CD14-positive monocyte (primary cell): ENCODE measurements at regions not wholly inside any gene's neighbourhood (a gene's known extent, or its start where the extent isn't known, plus 50 kb on each side); places are given as distances from the start of the nearest gene placed in this dataset.

Source experiments
- DNase-seq, 3 donors: peaks; one replicate each; pipeline ENCODE4 v3.0.0-alpha.2; 2011 to 2022
- H2AFZ ChIP-seq: 2 replicates; pipeline ENCODE4 v1.6.0; 2012; ENCODE audit warnings: mild to moderate bottlenecking, low read depth, low read length, inconsistent platforms; ENCODE audit not compliant: insufficient read depth, poor library complexity, severe bottlenecking
- H3K27ac ChIP-seq, 2 donors: 1 replicate in 1 of 2; 2 replicates in 1 of 2; pipeline ENCODE4 v1.5.1; 2012 to 2013; ENCODE audit warnings: low read length in 2 of 2, control low read depth in 1 of 2, inconsistent platforms in 1 of 2, low read depth in 1 of 2, mild to moderate bottlenecking in 1 of 2
- H3K27me3 ChIP-seq, 2 donors: one replicate each; pipeline versions ENCODE4 v1.6.0 to v1.6.1; 2011 to 2013; ENCODE audit warnings: low read length in 2 of 2; ENCODE audit not compliant: control insufficient read depth in 2 of 2, insufficient read depth in 2 of 2
- H3K36me3 ChIP-seq, 2 donors: replicated peaks in 1 of 2; 1 replicate in 1 of 2; 2 replicates in 1 of 2; pipeline versions ENCODE4 v1.5.1 to v1.6.1; 2012 to 2013; ENCODE audit warnings: low read length in 2 of 2, control low read depth in 1 of 2, inconsistent platforms in 1 of 2, mild to moderate bottlenecking in 1 of 2; ENCODE audit not compliant: insufficient read depth in 2 of 2, control insufficient read depth in 1 of 2
- H3K4me1 ChIP-seq, 2 donors: 1 replicate in 1 of 2; 2 replicates in 1 of 2; pipeline versions ENCODE4 v1.5.1 to v1.6.1; 2012 to 2013; ENCODE audit warnings: low read length in 2 of 2, control low read depth in 1 of 2, inconsistent platforms in 1 of 2, mild to moderate bottlenecking in 1 of 2, moderate library complexity in 1 of 2; ENCODE audit not compliant: insufficient read depth in 2 of 2, control insufficient read depth in 1 of 2
- H3K4me2 ChIP-seq: replicated peaks from 2 replicates; pipeline ENCODE3; 2012; ENCODE audit warnings: low read length, moderate library complexity, mild to moderate bottlenecking; ENCODE audit not compliant: poor library complexity, severe bottlenecking; ENCODE audit errors: extremely low read depth
- H3K4me3 ChIP-seq, 3 experiments: fragments of 200-600 bp in 1 of 3; sonication (generic) in 1 of 3; replicated peaks in 1 of 3; 1 replicate in 2 of 3; 2 replicates in 1 of 3; pipeline ENCODE4 v1.5.1; 2011 to 2013; ENCODE audit warnings: low read length in 3 of 3, mild to moderate bottlenecking in 3 of 3, control low read depth in 2 of 3, low read depth in 2 of 3, inconsistent platforms in 1 of 3, moderate library complexity in 1 of 3
- H3K79me2 ChIP-seq: 2 replicates; pipeline ENCODE4 v1.6.0; 2012; ENCODE audit warnings: mild to moderate bottlenecking, control low read depth, inconsistent platforms, low read length, moderate library complexity; ENCODE audit not compliant: insufficient read depth
- H3K9ac ChIP-seq: 2 replicates; pipeline ENCODE4 v1.6.0; 2017; ENCODE audit warnings: low read length, mild to moderate bottlenecking; ENCODE audit not compliant: insufficient read depth, poor library complexity, severe bottlenecking
- H3K9me3 ChIP-seq, 2 donors: replicated peaks in 1 of 2; 1 replicate in 1 of 2; 2 replicates in 1 of 2; pipeline versions ENCODE4 v1.5.1 to v1.6.1; 2012 to 2013; ENCODE audit warnings: low read length in 2 of 2, control low read depth in 1 of 2; ENCODE audit not compliant: control insufficient read depth in 1 of 2, insufficient read depth in 1 of 2
- H4K20me1 ChIP-seq: 2 replicates; pipeline ENCODE4 v1.6.0; 2012; ENCODE audit warnings: mild to moderate bottlenecking, low read length, control low read depth, moderate library complexity; ENCODE audit not compliant: insufficient read depth
- H3K27ac Mint-ChIP-seq, 7 donors: one replicate each; pipeline ENCODE4 v1.8.0; 2020; ENCODE audit warnings: mild to moderate bottlenecking in 7 of 7, mixed read lengths in 7 of 7, moderate library complexity in 6 of 7, inconsistent platforms in 2 of 7
- H3K27me3 Mint-ChIP-seq, 3 donors: one replicate each; pipeline ENCODE4 v1.8.0; 2021 to 2022; ENCODE audit warnings: low read depth in 3 of 3, mild to moderate bottlenecking in 3 of 3, mixed read lengths in 3 of 3, moderate library complexity in 3 of 3, inconsistent platforms in 1 of 3
- H3K36me3 Mint-ChIP-seq, 2 donors: one replicate each; pipeline ENCODE4 v1.8.0; 2020; ENCODE audit warnings: mixed read lengths in 2 of 2, inconsistent platforms in 1 of 2, mild to moderate bottlenecking in 1 of 2
- H3K4me1 Mint-ChIP-seq: one replicate; pipeline ENCODE4 v1.8.0; 2020; ENCODE audit warnings: mild to moderate bottlenecking, mixed read lengths
- H3K4me3 Mint-ChIP-seq, 2 donors: one replicate each; pipeline ENCODE4 v1.8.0; 2020; ENCODE audit warnings: mild to moderate bottlenecking in 2 of 2, mixed read lengths in 2 of 2, moderate library complexity in 1 of 2
- H3K9me3 Mint-ChIP-seq, 7 donors: one replicate each; pipeline ENCODE4 v1.8.0; 2020 to 2022; ENCODE audit warnings: mixed read lengths in 7 of 7, mild to moderate bottlenecking in 6 of 7, moderate library complexity in 6 of 7, inconsistent platforms in 2 of 7
- CTCF ChIP-seq: fragments of 200-600 bp; IDR thresholded peaks from one replicate; pipeline ENCODE4 v1.8.0; 2022; ENCODE audit warnings: antibody characterized with exemption, mild to moderate bottlenecking
- WGBS: methylation state at CpG from one replicate; pipeline ENCODE4 v1.1.5; 2013; ENCODE audit warnings: missing lambda C conversion rate; ENCODE audit not compliant: insufficient coverage; 5-methylcytosine and 5-hydroxymethylcytosine counted together
- intact Hi-C, 2 donors: fragments of 100-400 bp; cut with micrococcal nuclease; formaldehyde crosslinking; loops; one replicate each; pipeline versions ENCODE4 v1.15.0 to v1.15.1; 2023

- no peaks in the 10 kb centered on the region for H3K79me2 ChIP-seq
- no peaks in the 10 kb centered on the region for H4K20me1 ChIP-seq
- no peak overlapping the region for H3K4me3 ChIP-seq
- peaks cover 0 to 4% (median 1%) of the 10 kb centered on the region in 7 donors for H3K9me3 Mint-ChIP-seq
- no peak overlapping the region for H3K4me2 ChIP-seq
- H3K4me1 Mint-ChIP-seq = no peaks in the 10 kb centered on the region
- H3K27ac ChIP-seq = no peak overlapping the region
- H3K4me3 Mint-ChIP-seq = no peak overlapping the region
- DNase-seq = no peak
- no peak overlapping the region for H2AFZ ChIP-seq
- no peak overlapping the region for H3K27ac Mint-ChIP-seq
- intact Hi-C loops = no loop called here
- peaks cover 0 to 2% of the 10 kb centered on the region in 2 donors for H3K9me3 ChIP-seq
- peaks cover 0 to 4% (median 2%) of the 10 kb centered on the region in 3 donors for H3K27me3 Mint-ChIP-seq
- no peaks in the 10 kb centered on the region for H3K4me1 ChIP-seq
- no CpG with 5 or more reads among the region's 2 CpGs for WGBS
- no peaks in the 10 kb centered on the region for H3K27me3 ChIP-seq
- H3K36me3 ChIP-seq = no peaks in the 10 kb centered on the region
- TF ChIP-seq CTCF = no peak
- H3K36me3 Mint-ChIP-seq = no peaks in the 10 kb centered on the region
- no peak overlapping the region for H3K9ac ChIP-seq
Measured at GRCh38 chr4:145248971-145249370, 68.6 kb upstream of the OTUD4 start.

- no peak overlapping the region for H2AFZ ChIP-seq
- no peak overlapping the region for H3K4me2 ChIP-seq
- no peak for DNase-seq
- no peak overlapping the region for H3K9ac ChIP-seq
- TF ChIP-seq CTCF = no peak
- no peak overlapping the region for H3K27ac ChIP-seq
- intact Hi-C loops = no loop called here
- H3K36me3 ChIP-seq = no peaks in the 10 kb centered on the region
- H3K36me3 Mint-ChIP-seq = no peaks in the 10 kb centered on the region
- H3K4me3 Mint-ChIP-seq = no peak overlapping the region
- H4K20me1 ChIP-seq = no peaks in the 10 kb centered on the region
- no CpG with 5 or more reads among the region's 1 CpG for WGBS
- no peak overlapping the region for H3K4me3 ChIP-seq
- no peaks in the 10 kb centered on the region for H3K4me1 Mint-ChIP-seq
- H3K9me3 ChIP-seq = peaks cover 0 to 6% of the 10 kb centered on the region in 2 donors
- peaks cover 0 to 4% (median 3%) of the 10 kb centered on the region in 3 donors for H3K27me3 Mint-ChIP-seq
- no peak overlapping the region for H3K27ac Mint-ChIP-seq
- no peaks in the 10 kb centered on the region for H3K79me2 ChIP-seq
- H3K27me3 ChIP-seq = no peaks in the 10 kb centered on the region
- peaks cover 0 to 7% (median 3%) of the 10 kb centered on the region in 7 donors for H3K9me3 Mint-ChIP-seq
- H3K4me1 ChIP-seq = no peaks in the 10 kb centered on the region
Measured at GRCh38 chr4:145248502-145248901, 68.1 kb upstream of the OTUD4 start.
